ENCODE measurements at regions not wholly inside any gene's neighbourhood (a gene's known extent, or its start where the extent isn't known, plus 50 kb on each side); places are given as distances from the start of the nearest gene placed in this dataset.

GRCh38 chr21:41582298-41582840 lies 74.4 kb upstream of the TMPRSS2 start:
- TF ChIP-seq GATA2 (IDR thresholded peaks at IDR 0.05; ENCODE audit: low read depth, low read length), result no peak
- no peak for TF ChIP-seq GATA3 (IDR thresholded peaks at IDR 0.05; ENCODE audit: low read depth, low read length)
